MM.1S (cell line): ENCODE measurements at regions not wholly inside any gene's neighbourhood (a gene's known extent, or its start where the extent isn't known, plus 50 kb on each side); places are given as distances from the start of the nearest gene placed in this dataset.

ENCODE experiments used
- DNase-seq: peaks from one replicate; pipeline ENCODE4 v3.0.0-alpha.2; 2015
- H2AFZ ChIP-seq: fragments of 300-600 bp; sonication (generic); 2 replicates; pipeline ENCODE4 v1.6.0; 2016; ENCODE audit warnings: antibody characterized with exemption, low read length
- H3F3A ChIP-seq: fragments of 300-600 bp; sonication (generic); 2 replicates; pipeline ENCODE4 v1.6.1; 2016; ENCODE audit warnings: mild to moderate bottlenecking, antibody characterized with exemption, low read length, moderate library complexity, mixed read lengths; ENCODE audit not compliant: insufficient read depth
- H3K27ac ChIP-seq: fragments of 300-600 bp; sonication (generic); 2 replicates; pipeline ENCODE4 v1.5.1; 2016; ENCODE audit warnings: mild to moderate bottlenecking, low read length
- H3K27me3 ChIP-seq: fragments of 300-600 bp; sonication (generic); replicated peaks from 2 replicates; pipeline ENCODE4 v1.6.0; 2016; ENCODE audit warnings: low read length; ENCODE audit not compliant: insufficient read depth
- H3K36me3 ChIP-seq: fragments of 300-600 bp; sonication (generic); replicated peaks from 2 replicates; pipeline ENCODE4 v1.6.1; 2016; ENCODE audit warnings: mild to moderate bottlenecking, low read length, mixed read lengths; ENCODE audit not compliant: insufficient read depth
- H3K4me1 ChIP-seq: fragments of 300-600 bp; sonication (generic); 2 replicates; pipeline ENCODE4 v1.6.1; 2016; ENCODE audit warnings: low read length, mixed read lengths
- H3K4me2 ChIP-seq: fragments of 300-600 bp; sonication (generic); 2 replicates; pipeline ENCODE4 v1.6.0; 2016; ENCODE audit warnings: low read depth, low read length
- H3K4me3 ChIP-seq: fragments of 300-600 bp; sonication (generic); 2 replicates; pipeline ENCODE4 v1.5.1; 2016; ENCODE audit warnings: low read length, mixed read lengths
- H3K79me2 ChIP-seq: fragments of 300-600 bp; sonication (generic); 2 replicates; pipeline ENCODE4 v1.6.1; 2016; ENCODE audit warnings: mixed run types, low read length, mixed read lengths
- H3K9ac ChIP-seq: fragments of 300-600 bp; sonication (generic); 2 replicates; pipeline ENCODE4 v1.6.1; 2016; ENCODE audit warnings: low read length, mixed read lengths
- H3K9me2 ChIP-seq: fragments of 300-600 bp; sonication (generic); replicated peaks from 2 replicates; pipeline ENCODE4 v1.6.1; 2016; ENCODE audit warnings: mild to moderate bottlenecking, low read length, mixed read lengths; ENCODE audit not compliant: insufficient read depth
- H3K9me3 ChIP-seq: fragments of 300-600 bp; sonication (generic); replicated peaks from 2 replicates; pipeline ENCODE4 v1.6.1; 2016; ENCODE audit warnings: mild to moderate bottlenecking, low read length, mixed read lengths; ENCODE audit not compliant: insufficient read depth
- H4K20me1 ChIP-seq: fragments of 300-600 bp; sonication (generic); 2 replicates; pipeline ENCODE4 v1.6.1; 2016; ENCODE audit warnings: mild to moderate bottlenecking, low read length, moderate library complexity, mixed read lengths; ENCODE audit not compliant: insufficient read depth
- EZH2 ChIP-seq: fragments of 300-600 bp; sonication (generic); optimal IDR thresholded peaks from 2 replicates; pipeline ENCODE3; 2017; ENCODE audit warnings: low read depth, mild to moderate bottlenecking, antibody characterized with exemption, low read length, mixed read lengths
- EZH2phosphoT487 ChIP-seq: fragments of 300-600 bp; sonication (generic); IDR thresholded peaks from 2 replicates; pipeline ENCODE4 v1.6.1; 2018; ENCODE audit warnings: antibody characterized with exemption, low read length
- TF ChIP-seq, protein P1 (sequence below): fragments of 300-600 bp; sonication (generic); IDR thresholded peaks from 2 replicates; pipeline ENCODE4 v1.5.1; 2016; ENCODE audit warnings: antibody characterized with exemption, low read length, mixed read lengths

DNA sequence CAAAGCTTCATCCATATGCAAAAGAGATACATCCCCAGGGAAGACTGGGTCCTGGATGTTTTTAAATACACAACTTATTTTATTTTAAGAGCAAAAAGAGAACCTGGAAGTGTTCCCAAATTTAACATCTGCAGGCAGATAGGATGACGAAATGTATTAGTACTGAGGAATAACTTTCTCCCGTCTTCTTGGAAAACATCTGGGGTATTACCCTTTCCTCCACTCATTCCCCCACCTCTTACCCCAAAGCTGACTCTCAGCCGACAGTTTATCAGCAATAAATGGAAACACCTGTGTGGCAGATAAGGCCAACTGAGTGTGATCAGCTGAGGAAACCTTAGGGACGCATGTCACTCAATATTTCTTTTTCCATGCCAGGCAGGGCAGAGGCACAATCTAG, 435.6 kb upstream of the NPVF start:
- H3K9ac ChIP-seq, result no peak overlapping the region
- no peaks in the 10 kb centered on the region for H3K79me2 ChIP-seq
- DNase-seq, result no peak
- no peaks in the 10 kb centered on the region for H3K4me1 ChIP-seq
- TF ChIP-seq EZH2, result no peak
- no peak overlapping the region for H3K4me2 ChIP-seq
- H4K20me1 ChIP-seq, result no peaks in the 10 kb centered on the region
- H3F3A ChIP-seq, result no peaks in the 10 kb centered on the region
- H3K27ac ChIP-seq, result no peak overlapping the region
- no peaks in the 10 kb centered on the region for H3K9me2 ChIP-seq
- no peak overlapping the region for H2AFZ ChIP-seq
- no peak overlapping the region for H3K4me3 ChIP-seq
- no peaks in the 10 kb centered on the region for H3K36me3 ChIP-seq
- H3K9me3 ChIP-seq, result no peaks in the 10 kb centered on the region
- H3K27me3 ChIP-seq, result no peaks in the 10 kb centered on the region

DNA sequence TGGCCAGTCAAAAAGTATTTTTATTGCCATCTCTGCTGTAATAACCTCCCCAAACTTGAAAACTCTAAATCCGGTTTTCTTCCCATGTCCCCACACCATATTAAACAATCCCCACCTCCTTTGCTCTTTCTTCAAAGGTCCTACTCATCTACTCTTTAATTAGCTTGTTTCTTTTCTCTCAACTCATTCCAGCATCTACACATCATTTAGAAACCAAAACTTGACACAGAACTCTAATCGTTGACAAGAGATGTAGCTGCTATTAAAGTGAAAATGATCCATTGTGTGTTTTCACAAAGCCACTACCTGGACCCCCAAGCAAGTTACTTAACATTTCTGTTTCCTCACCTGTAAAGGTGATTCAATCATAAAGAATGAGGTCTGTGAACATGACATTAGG, 436.3 kb upstream of the NPVF start:
- H3K4me1 ChIP-seq, result no peaks in the 10 kb centered on the region
- H3K4me2 ChIP-seq, result no peak overlapping the region
- DNase-seq, result no peak
- no peak overlapping the region for H3K4me3 ChIP-seq
- no peaks in the 10 kb centered on the region for H3F3A ChIP-seq
- H4K20me1 ChIP-seq, result no peaks in the 10 kb centered on the region
- TF ChIP-seq, protein P1, sequence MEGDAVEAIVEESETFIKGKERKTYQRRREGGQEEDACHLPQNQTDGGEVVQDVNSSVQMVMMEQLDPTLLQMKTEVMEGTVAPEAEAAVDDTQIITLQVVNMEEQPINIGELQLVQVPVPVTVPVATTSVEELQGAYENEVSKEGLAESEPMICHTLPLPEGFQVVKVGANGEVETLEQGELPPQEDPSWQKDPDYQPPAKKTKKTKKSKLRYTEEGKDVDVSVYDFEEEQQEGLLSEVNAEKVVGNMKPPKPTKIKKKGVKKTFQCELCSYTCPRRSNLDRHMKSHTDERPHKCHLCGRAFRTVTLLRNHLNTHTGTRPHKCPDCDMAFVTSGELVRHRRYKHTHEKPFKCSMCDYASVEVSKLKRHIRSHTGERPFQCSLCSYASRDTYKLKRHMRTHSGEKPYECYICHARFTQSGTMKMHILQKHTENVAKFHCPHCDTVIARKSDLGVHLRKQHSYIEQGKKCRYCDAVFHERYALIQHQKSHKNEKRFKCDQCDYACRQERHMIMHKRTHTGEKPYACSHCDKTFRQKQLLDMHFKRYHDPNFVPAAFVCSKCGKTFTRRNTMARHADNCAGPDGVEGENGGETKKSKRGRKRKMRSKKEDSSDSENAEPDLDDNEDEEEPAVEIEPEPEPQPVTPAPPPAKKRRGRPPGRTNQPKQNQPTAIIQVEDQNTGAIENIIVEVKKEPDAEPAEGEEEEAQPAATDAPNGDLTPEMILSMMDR, result no peak
- no peak overlapping the region for H3K9ac ChIP-seq
- no peak overlapping the region for H2AFZ ChIP-seq
- no peaks in the 10 kb centered on the region for H3K36me3 ChIP-seq
- H3K9me2 ChIP-seq, result no peaks in the 10 kb centered on the region
- no peaks in the 10 kb centered on the region for H3K9me3 ChIP-seq
- H3K27ac ChIP-seq, result no peak overlapping the region
- no peaks in the 10 kb centered on the region for H3K79me2 ChIP-seq
- H3K27me3 ChIP-seq, result no peaks in the 10 kb centered on the region

- Histone ChIP-seq H3F3A (no peaks in the 10 kb centered on the region), H3K9me2 (no peaks in the 10 kb centered on the region), H4K20me1 (no peaks in the 10 kb centered on the region), H3K4me1 (no peaks in the 10 kb centered on the region), H3K9ac (no peak overlapping the region), H3K27ac (no peak overlapping the region), H3K36me3 (no peaks in the 10 kb centered on the region), H3K79me2 (no peaks in the 10 kb centered on the region), H3K27me3 (no peaks in the 10 kb centered on the region), H2AFZ (no peak overlapping the region), H3K9me3 (no peaks in the 10 kb centered on the region), H3K4me3 (no peak overlapping the region), H3K4me2 (no peak overlapping the region)
- TF ChIP-seq, protein P1, result no peak
- TF ChIP-seq EZH2phosphoT487 (no peak), EZH2 (no peak)
- DNase-seq, result no peak
Measured at GRCh38 chr7:25665374-25665773, 437.1 kb upstream of the NPVF start.

GRCh38 chr7:25665903-25666670, 437.8 kb upstream of the NPVF start:
- no peak overlapping the region for H3K9ac ChIP-seq
- no peak for TF ChIP-seq EZH2
- no peak for TF ChIP-seq EZH2phosphoT487
- TF ChIP-seq, protein P1, result no peak
- no peaks in the 10 kb centered on the region for H3K9me3 ChIP-seq
- H3K4me1 ChIP-seq, result no peaks in the 10 kb centered on the region
- H3K9me2 ChIP-seq, result no peaks in the 10 kb centered on the region
- no peaks in the 10 kb centered on the region for H3K27me3 ChIP-seq
- H2AFZ ChIP-seq, result no peak overlapping the region
- H3K4me2 ChIP-seq, result no peak overlapping the region
- DNase-seq, result no peak
- no peaks in the 10 kb centered on the region for H3F3A ChIP-seq
- H3K4me3 ChIP-seq, result no peak overlapping the region
- no peaks in the 10 kb centered on the region for H4K20me1 ChIP-seq
- H3K79me2 ChIP-seq, result no peaks in the 10 kb centered on the region
- H3K36me3 ChIP-seq, result no peaks in the 10 kb centered on the region
- no peak overlapping the region for H3K27ac ChIP-seq
